ENCODE measurements at regions not wholly inside any gene's neighbourhood (a gene's known extent, or its start where the extent isn't known, plus 50 kb on each side); places are given as distances from the start of the nearest gene placed in this dataset.

DNA sequence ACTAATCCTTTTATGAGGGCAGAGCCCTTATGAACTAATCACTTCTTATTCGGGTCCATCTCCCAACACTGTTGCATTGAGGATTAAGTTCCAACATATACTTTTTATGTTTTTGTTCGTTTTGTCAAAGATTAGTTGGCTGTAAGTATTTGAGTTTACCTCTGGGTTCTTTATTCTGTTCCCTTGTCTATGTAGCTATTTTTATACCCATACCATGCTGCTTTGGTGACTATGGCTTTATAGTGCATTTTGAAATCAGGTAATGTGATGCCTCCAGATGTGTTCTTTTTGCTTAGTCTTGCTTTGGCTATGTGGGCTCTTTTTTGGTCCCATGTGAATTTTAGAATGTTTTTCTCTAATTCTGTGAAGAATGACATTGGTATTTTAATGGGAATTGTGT, 166.4 kb upstream of the KCNMB2 start:
- H3K4me3 ChIP-seq (ENCODE audit: low read depth, low read length) = no peak overlapping the region
- TF ChIP-seq, protein P1, sequence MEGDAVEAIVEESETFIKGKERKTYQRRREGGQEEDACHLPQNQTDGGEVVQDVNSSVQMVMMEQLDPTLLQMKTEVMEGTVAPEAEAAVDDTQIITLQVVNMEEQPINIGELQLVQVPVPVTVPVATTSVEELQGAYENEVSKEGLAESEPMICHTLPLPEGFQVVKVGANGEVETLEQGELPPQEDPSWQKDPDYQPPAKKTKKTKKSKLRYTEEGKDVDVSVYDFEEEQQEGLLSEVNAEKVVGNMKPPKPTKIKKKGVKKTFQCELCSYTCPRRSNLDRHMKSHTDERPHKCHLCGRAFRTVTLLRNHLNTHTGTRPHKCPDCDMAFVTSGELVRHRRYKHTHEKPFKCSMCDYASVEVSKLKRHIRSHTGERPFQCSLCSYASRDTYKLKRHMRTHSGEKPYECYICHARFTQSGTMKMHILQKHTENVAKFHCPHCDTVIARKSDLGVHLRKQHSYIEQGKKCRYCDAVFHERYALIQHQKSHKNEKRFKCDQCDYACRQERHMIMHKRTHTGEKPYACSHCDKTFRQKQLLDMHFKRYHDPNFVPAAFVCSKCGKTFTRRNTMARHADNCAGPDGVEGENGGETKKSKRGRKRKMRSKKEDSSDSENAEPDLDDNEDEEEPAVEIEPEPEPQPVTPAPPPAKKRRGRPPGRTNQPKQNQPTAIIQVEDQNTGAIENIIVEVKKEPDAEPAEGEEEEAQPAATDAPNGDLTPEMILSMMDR (IDR thresholded peaks at IDR 0.05; ENCODE audit: low read depth, low read length) = no peak
- in situ Hi-C loops (cut with HindIII; ENCODE audit: low sequenced_read_pairs) = no loop called here
- no peak for DNase-seq (ENCODE audit: low read depth, low spot score)

DNA sequence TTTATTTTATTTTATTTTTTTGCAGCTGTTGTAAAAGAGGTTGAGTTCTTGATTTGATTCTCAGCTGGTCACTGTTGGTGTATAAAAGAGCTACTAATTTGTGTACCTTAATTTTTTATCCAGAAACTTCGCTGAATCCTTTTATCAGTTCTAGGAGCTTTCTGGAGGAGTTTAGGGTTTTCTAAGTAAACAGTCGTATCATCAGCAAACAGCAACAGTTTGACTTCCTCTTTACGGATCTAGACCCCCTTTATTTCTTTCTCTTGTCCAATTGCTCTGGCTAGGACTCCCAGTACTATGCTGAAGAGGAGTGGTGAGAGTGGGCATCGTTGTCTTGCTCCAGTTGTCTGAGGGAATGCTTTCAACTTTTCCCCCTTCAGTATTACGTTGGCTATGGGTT, 165.8 kb upstream of the KCNMB2 start:
- no peak for DNase-seq (ENCODE audit: low read depth, low spot score)
- H3K4me3 ChIP-seq (ENCODE audit: low read depth, low read length) = no peak overlapping the region
- TF ChIP-seq, protein P1 (IDR thresholded peaks at IDR 0.05; ENCODE audit: low read depth, low read length) = no peak
- in situ Hi-C loops (cut with HindIII; ENCODE audit: low sequenced_read_pairs) = no loop called here

DNA sequence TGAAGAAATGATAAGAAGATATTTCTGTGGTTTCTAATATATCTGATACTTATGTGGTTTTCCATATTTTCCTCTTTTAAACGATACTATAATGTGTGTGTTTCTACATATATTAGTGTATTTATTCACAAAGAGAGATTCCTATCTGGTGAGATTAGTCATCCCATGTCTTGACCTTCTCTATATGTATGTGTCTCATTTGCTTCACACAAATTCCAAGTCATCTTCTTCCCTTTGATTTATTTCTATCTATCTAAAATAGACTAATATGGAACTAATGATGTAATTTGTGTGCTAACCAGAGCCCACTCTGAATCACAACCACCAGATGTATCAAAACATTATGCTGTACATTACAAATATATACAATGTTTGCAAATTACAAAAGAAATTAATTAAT, 154.7 kb upstream of the KCNMB2 start:
- TF ChIP-seq, protein P1 (IDR thresholded peaks at IDR 0.05; ENCODE audit: low read depth, low read length) = no peak
- in situ Hi-C loops (cut with HindIII; ENCODE audit: low sequenced_read_pairs) = no loop called here
- peak; percentile 27 for DNase-seq (ENCODE audit: low read depth, low spot score)
- H3K4me3 ChIP-seq (ENCODE audit: low read depth, low read length) = no peak overlapping the region

DNA sequence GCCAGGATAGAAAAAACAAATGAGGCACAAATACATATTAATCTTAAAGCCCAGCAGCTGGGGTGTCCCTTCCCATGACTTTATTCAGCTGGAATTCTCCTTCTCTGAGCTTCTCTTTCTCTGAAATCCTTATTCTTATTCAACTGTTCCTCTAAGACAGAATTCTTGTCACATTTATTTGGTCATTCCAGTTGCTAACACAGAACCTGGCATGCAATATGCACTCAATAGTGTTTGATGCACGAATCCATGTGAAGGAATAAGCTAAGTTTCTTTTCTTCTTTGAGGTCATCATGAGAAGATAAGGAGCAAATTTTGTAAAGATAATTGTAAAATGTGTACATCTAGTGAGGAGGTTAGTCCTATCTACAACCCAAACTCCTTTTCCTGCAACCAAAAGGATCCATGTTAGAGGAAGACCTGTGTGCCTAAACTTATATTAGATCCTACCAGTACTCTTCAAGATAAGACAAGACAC, 154.2 kb upstream of the KCNMB2 start:
- in situ Hi-C loops (cut with HindIII; ENCODE audit: low sequenced_read_pairs) = no loop called here

DNA sequence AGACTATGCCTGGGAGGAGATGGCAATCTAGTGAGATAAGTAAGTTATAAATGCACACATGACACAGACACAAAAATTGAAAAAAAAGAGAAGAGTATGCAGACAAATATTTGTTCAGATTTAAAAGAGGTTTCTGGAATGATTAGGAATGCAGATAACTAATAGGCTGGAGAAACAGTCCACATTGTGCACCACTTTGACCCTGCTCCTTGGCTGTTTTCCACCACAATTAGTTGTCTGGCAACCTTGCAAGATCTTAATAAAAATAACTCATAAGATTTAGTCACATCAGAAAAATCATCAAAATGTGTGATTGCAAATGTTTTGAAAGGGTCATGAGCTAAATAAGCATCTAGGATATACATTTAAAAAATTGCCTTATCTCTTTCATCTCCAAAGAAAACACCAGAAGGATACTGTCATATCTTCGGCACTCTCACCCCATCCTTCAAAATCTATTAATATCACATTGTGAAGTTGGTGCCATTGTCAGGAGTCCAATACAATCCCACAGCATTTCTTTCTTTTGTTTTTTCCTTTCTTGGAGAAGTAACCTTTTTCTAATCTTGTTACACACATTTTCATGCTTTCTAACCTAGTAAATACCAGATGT, 153.7 kb upstream of the KCNMB2 start:
- DNase-seq (ENCODE audit: low read depth, low spot score) = peak; percentile 83
- no peak overlapping the region for H3K4me3 ChIP-seq (ENCODE audit: low read depth, low read length)
- in situ Hi-C loops (cut with HindIII; ENCODE audit: low sequenced_read_pairs) = no loop called here
- TF ChIP-seq, protein P1 (IDR thresholded peaks at IDR 0.05; ENCODE audit: low read depth, low read length) = no peak

More for the DNA sequence above, 154.2 kb upstream of the KCNMB2 start:
- TF ChIP-seq, protein P1 (IDR thresholded peaks at IDR 0.05; ENCODE audit: low read depth, low read length) = no peak
- no peak for DNase-seq (ENCODE audit: low read depth, low spot score)
- no peak overlapping the region for H3K4me3 ChIP-seq (ENCODE audit: low read depth, low read length)

DNA sequence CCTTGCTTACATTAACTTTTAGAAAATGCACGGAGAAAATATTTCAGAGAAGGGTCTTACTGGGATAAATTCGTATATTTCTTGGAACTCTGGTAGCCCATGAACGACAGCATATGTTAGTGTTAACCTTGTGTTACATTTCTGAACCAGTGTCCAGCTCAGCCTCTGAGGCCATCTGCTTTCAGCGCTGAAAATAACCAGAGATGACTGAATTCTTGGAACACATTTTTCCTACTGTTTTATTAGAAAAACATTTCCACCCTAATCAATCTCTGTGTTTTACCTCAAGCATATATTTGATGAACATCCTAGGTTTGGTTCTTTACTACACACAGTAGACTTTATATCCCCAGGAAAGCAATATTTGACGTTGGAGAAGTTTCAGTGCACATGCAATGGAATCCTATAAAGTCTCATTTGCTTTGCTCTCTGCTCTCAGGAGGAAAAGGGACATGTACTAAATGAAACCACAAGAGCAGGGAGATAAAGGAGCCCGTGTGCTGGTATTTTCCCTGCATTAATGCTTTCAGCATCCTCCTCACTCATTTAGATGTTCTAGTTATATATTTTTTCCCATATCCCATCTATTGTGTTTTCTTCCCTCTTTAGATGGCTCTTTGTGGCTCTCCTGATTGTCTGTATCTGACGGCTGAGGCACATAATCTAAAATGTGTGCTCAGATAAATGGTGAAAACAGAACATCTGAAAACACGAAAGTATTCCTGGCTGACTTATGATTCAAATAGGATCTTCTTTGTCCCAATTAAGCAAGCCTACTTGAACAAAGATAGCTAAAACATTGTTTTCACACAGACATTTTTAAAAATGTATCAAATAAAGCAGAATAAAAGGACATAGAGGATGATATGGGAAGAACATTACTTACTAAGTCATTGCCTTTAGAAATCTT, 151.7 kb upstream of the KCNMB2 start:
- in situ Hi-C loops (cut with HindIII; ENCODE audit: low sequenced_read_pairs) = no loop called here
- DNase-seq (ENCODE audit: low read depth, low spot score) = peak; percentile 36
- TF ChIP-seq, protein P1 (IDR thresholded peaks at IDR 0.05; ENCODE audit: low read depth, low read length) = no peak
- H3K4me3 ChIP-seq (ENCODE audit: low read depth, low read length) = no peak overlapping the region

Measured in astrocyte of the spinal cord (primary cell).